ENCODE measurements at regions not wholly inside any gene's neighbourhood (a gene's known extent, or its start where the extent isn't known, plus 50 kb on each side); places are given as distances from the start of the nearest gene placed in this dataset.
"Not testable (repeated sequence)": the region's sequence is repeated elsewhere in the genome, so short reads cannot be mapped to it uniquely, and the experiment has no call there.

DNA sequence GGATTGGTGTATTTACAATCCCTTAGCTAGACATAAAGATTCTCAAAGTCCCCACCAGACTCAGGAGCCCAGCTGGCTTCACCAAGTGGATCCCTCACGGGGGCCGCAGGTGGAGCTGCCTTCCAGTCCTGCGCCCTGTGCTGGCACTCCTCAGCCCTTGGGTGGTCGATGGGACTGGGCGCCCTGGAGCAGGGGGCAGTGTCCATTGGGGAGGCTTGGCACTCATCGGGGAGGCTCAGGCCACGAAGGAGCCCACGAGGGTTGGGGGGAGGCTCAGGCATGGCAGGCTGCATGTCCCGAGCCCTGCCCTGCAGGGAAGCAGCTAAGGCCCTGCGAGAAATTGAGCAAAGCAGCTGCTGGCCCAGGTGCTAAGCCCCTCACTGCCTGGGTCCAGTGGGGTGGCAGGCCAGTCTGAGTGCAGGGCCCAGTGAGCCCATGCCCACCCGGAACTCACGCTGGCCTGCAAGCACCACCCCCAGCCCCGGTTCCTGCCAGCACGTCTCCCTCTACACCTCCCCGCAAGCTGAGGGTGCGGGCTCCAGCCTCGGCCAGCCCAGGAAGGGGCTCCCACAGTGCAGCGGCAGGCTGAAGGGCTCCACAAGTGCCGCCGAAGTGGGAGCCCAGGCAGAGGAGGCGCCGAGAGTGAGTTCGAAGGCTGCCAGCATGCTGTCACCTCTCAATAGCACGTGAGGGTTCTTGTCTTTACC lies 198.5 kb downstream of the ADRA2C start:
- H3K4me1 Mint-ChIP-seq (ENCODE audit: low read depth); H3K27me3 Mint-ChIP-seq (ENCODE audit: low read depth); H3K9me3 Mint-ChIP-seq; H3K27ac Mint-ChIP-seq; H3K4me3 Mint-ChIP-seq; H3K36me3 Mint-ChIP-seq (ENCODE audit: low read depth); DNase-seq (ENCODE audit: low spot score): not testable (repeated sequence)

DNA sequence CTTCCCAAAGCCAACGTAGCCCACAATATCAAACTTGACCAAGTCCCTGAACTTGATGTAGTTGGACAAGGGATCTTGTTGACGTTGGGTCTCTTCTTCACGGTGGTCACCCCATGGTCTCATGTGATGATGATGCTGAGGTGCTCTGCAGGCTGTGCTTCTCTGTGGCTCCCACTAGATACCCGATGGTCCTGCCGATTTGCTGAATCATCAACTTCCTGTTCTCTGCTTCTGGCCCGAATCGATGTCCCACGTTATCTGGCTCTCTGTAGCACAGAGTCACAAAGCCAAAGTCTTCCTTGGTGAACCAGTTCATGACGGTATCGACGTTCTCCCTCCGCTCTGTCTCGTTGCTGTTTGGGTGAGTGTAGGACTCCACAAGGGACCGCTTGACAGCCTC lies 201.0 kb downstream of the ADRA2C start:
- H3K4me3 Mint-ChIP-seq; H3K27ac Mint-ChIP-seq; DNase-seq (ENCODE audit: low spot score); H3K9me3 Mint-ChIP-seq; H3K4me1 Mint-ChIP-seq (ENCODE audit: low read depth); H3K36me3 Mint-ChIP-seq (ENCODE audit: low read depth); H3K27me3 Mint-ChIP-seq (ENCODE audit: low read depth): not testable (repeated sequence)

DNA sequence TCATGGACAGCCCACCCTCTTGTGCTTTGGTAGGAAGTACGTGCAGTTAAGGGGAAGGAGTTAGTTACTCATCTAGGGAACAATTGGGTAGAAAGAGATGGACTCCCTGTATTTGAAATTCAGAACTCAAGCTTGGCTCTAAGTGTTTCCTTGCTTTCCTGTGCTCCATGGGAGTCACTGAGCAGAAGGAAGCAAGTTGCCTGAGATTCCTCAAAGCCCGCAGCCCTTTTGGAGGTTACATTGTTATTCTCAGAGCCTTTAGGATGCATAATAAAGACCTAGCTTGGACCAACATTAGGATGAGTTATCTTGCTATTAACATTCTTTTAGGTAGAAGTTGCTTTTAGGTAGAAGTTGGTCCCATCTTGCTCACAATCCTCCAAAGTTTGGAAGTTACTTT lies 206.4 kb downstream of the ADRA2C start:
- not testable (repeated sequence) for H3K4me3 Mint-ChIP-seq; H3K36me3 Mint-ChIP-seq (ENCODE audit: low read depth); H3K4me1 Mint-ChIP-seq (ENCODE audit: low read depth); H3K9me3 Mint-ChIP-seq; DNase-seq (ENCODE audit: low spot score); H3K27ac Mint-ChIP-seq
- H3K27me3 Mint-ChIP-seq (ENCODE audit: low read depth), result peaks cover 13% of the 10 kb centered on the region

DNA sequence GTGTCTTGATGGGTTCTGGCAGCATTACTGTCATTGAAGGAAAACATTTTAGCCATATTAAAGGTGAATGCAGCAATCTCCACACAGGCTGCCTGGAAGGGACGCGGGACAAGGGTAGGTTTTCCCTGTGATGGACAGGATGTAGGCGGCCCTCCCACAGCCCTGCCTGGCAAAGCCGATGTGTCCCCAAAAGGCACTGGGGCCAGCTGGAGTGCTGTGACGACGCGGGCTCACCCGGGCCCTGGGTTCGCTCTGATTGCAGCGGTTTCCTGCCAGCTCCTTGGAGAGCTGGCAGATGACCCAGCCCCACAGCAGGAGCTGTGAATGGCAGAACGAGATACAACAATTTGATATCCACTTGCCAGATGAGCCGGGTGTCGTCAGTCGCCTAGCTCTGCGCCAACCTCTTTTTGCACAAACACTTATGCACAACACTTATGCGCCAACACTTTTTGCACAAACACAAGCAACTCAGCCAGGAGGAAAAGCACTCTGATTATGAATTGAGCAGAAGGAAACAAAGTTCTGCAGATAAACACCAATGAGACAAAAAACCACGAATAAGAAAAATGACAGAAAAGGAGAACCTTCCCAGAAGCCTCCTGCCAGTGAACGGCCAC lies 207.5 kb downstream of the ADRA2C start:
- not testable (repeated sequence) for H3K4me1 Mint-ChIP-seq (ENCODE audit: low read depth); H3K9me3 Mint-ChIP-seq; H3K36me3 Mint-ChIP-seq (ENCODE audit: low read depth); DNase-seq (ENCODE audit: low spot score); H3K27ac Mint-ChIP-seq; H3K4me3 Mint-ChIP-seq
- peaks cover 14% of the 10 kb centered on the region for H3K27me3 Mint-ChIP-seq (ENCODE audit: low read depth)

DNA sequence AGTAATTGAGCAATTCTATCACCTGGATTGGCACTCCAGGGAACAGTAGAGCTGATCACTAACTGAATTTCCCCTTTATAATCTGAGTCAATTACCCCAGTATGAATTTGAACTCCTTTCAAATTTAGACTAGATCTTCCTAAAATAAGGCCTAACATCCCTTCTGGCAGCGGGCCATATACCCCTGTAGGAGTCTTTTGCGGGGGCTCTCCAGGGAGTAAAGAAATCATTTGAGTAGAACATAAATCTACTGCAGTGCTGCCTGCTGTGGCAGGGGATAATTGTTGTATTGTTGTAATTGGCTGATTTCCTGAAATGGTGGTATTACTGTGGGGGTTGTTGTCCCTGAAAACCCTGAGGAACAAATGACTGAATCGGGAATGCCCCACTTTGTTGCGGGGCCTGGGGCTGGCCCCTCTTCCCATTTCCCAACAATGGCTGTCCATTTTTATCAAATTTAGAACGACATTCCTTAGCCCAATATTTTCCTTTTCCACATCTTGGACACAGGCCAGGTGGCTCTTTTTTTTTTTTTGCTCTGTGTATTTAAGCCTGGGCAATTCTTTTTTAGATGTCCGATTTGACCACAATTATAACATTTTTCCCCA lies 217.4 kb downstream of the ADRA2C start:
- H3K27ac Mint-ChIP-seq; H3K36me3 Mint-ChIP-seq (ENCODE audit: low read depth); H3K4me3 Mint-ChIP-seq; H3K9me3 Mint-ChIP-seq; DNase-seq (ENCODE audit: low spot score); H3K4me1 Mint-ChIP-seq (ENCODE audit: low read depth): not testable (repeated sequence)
- H3K27me3 Mint-ChIP-seq (ENCODE audit: low read depth), result peaks cover 15% of the 10 kb centered on the region

DNA sequence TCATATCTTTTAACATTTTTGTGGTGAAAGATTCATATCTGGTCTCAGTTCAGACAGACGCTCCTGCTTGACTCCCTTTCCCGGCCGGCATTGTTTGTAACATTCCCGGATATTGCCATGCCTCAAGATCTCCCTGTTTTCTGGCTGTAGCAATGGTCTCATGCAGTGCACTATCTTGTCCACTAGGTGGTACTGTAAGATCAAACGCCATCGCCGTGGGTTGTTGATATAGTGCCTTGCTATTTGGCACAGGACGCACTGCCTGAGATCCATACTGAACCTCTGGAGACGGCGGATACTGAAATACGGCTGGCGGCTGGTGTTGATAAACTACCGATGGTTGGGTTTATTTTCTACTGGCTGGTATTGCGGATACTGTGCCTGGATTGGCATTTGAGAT lies 218.6 kb downstream of the ADRA2C start:
- not testable (repeated sequence) for H3K36me3 Mint-ChIP-seq (ENCODE audit: low read depth); H3K27ac Mint-ChIP-seq; DNase-seq (ENCODE audit: low spot score); H3K4me3 Mint-ChIP-seq; H3K4me1 Mint-ChIP-seq (ENCODE audit: low read depth); H3K9me3 Mint-ChIP-seq
- peaks cover 14% of the 10 kb centered on the region for H3K27me3 Mint-ChIP-seq (ENCODE audit: low read depth)

DNA sequence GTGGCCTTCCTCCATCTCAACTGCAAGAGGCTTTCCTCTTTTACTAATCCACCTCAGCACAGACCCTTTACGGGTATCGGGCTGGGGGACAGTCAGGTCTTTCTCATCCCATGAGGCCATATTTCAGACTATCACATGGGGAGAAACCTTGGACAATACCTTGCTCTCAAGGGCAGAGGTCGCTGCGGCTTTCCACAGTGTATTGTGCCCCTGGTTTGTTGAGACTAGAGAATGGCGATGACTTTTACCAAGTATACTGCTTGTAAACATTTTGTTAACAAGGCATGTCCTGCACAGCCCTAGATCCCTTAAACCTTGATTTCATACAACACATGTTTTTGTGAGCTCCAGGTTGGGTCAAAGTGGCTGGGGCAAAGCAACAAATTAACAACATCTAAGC lies 220.2 kb downstream of the ADRA2C start:
- not testable (repeated sequence) for H3K4me1 Mint-ChIP-seq (ENCODE audit: low read depth); H3K27ac Mint-ChIP-seq; DNase-seq (ENCODE audit: low spot score); H3K4me3 Mint-ChIP-seq; H3K9me3 Mint-ChIP-seq; H3K36me3 Mint-ChIP-seq (ENCODE audit: low read depth)
- H3K27me3 Mint-ChIP-seq (ENCODE audit: low read depth), result peaks cover 14% of the 10 kb centered on the region

DNA sequence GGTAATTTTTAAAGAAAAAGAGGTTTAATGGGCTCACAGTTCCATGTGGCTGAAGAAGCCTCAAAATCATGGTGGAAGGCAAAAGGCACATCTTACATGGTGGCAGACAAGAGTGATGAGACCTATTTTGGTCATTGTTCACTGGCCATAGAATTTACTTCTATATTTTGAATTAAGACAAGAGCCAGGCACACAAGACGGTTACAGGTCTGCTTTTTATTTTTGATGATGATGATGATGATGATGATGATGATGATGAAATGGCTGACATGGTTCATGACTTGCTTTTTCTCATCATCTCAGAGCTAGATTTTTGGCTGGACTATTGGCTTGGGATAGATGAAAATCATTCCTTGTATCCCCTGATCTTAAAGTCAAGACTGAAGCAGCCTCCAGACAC lies 229.3 kb downstream of the OTOP1 start:
- H3K27ac Mint-ChIP-seq; H3K9me3 Mint-ChIP-seq; DNase-seq (ENCODE audit: low spot score); H3K36me3 Mint-ChIP-seq (ENCODE audit: low read depth); H3K4me3 Mint-ChIP-seq; H3K4me1 Mint-ChIP-seq (ENCODE audit: low read depth); H3K27me3 Mint-ChIP-seq (ENCODE audit: low read depth): not testable (repeated sequence)

DNA sequence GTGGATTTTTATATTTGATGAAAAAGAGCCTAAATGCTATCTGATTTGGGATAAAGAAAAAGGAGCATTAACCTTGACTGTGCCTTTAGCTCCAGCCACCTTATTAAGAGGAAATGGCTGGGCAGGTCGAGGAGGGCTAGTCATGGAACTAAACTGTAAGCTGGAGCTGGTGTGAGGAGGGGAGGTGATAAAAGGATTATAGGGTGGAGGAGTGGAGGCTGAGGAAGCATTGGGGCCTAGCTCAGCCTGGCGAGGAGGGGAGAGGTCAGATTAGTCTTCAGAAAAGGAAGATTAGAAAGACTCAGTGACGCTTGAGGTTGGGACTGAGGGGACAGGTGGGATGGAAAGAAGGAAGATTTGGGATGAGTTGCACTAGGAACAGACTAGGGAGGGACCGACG lies 222.7 kb downstream of the OTOP1 start:
- not testable (repeated sequence) for DNase-seq (ENCODE audit: low spot score); H3K27ac Mint-ChIP-seq; H3K4me3 Mint-ChIP-seq; H3K36me3 Mint-ChIP-seq (ENCODE audit: low read depth); H3K4me1 Mint-ChIP-seq (ENCODE audit: low read depth); H3K27me3 Mint-ChIP-seq (ENCODE audit: low read depth); H3K9me3 Mint-ChIP-seq

DNA sequence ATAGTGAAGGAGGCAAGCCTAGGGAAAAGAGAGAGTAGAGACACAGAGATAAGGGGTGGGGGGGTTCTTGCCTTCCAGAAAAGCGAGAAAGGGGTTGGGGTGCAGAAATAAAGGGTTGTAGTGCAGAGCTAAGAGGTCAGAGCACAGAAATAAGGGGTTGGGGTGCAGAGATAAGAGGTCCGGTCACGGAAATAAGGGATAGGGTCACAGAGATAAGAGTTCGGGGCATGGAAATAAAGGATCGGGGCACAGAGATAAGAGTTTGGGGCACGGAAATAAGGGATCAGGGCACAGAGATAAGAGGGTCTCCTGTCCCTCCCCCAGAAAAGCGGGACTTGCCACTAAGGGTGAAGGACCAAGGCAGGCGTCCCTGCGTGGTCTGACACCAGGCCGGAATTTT lies 222.0 kb downstream of the OTOP1 start:
- not testable (repeated sequence) for H3K4me1 Mint-ChIP-seq (ENCODE audit: low read depth); H3K4me3 Mint-ChIP-seq; H3K9me3 Mint-ChIP-seq; H3K36me3 Mint-ChIP-seq (ENCODE audit: low read depth); H3K27ac Mint-ChIP-seq; DNase-seq (ENCODE audit: low spot score); H3K27me3 Mint-ChIP-seq (ENCODE audit: low read depth)

DNA sequence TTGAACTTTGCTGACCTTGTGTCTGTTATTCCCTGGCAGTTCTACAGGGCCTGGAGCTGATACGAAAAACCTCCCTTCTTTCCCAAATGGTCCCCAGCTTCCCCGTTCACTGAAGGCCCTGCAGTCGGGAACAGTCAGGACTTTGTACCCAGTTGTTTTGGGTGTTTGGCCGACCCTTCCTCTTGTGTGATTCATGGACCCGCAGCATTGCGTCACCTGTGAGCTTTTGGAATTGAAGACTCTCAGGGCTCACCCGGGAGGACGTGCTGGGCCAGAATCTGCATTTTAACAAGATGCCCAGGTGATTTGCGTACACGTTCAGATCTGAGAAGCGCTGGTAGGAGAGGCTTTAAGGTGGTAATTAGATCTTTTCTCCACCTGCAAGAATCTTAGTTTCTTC lies 220.4 kb downstream of the OTOP1 start:
- not testable (repeated sequence) for H3K36me3 Mint-ChIP-seq (ENCODE audit: low read depth); DNase-seq (ENCODE audit: low spot score)

DNA sequence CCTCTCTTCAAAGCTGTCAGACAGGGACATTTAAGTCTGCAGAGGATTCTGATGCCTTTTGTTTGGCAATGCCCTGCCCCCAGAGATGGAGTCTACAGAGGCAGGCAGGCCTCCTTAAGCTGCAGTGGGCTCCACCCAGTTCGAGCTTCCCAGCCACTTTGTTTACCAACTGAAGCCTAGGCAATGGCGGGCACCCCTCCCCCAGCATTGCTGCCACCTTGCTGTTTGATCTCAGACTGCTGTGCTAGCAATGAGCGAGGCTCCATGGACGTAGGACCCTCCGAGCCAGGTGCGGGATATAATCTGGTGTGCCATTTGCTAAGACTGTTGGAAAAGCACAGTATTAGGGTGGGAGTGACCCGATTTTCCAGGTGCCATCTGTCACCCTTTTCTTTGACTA lies 207.7 kb downstream of the OTOP1 start:
- not testable (repeated sequence) for H3K27me3 Mint-ChIP-seq (ENCODE audit: low read depth); H3K9me3 Mint-ChIP-seq; H3K4me3 Mint-ChIP-seq

More for the DNA sequence above, 220.4 kb downstream of the OTOP1 start:
- not testable (repeated sequence) for H3K9me3 Mint-ChIP-seq; H3K4me3 Mint-ChIP-seq; H3K27me3 Mint-ChIP-seq (ENCODE audit: low read depth); H3K4me1 Mint-ChIP-seq (ENCODE audit: low read depth); H3K27ac Mint-ChIP-seq

DNA sequence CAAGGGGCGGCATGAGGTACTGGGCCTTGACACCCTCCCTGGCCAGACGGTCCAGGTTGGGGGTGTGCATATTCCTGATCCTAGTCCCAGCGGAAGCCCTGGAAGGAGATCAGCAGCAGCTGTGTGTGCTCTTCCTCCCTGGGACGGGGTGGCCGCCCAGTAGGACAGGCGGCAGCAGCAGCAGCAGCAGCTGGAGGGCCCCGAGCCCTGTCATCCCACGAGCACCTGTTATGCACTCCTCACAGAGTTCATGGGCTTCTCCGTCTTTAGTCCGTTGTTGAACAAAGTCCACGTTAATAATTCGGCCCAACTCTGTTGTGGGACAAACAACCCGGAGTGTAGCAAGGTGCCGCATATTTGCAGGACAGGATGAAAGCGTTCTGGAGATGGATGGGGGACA lies 205.6 kb downstream of the OTOP1 start:
- H3K27me3 Mint-ChIP-seq (ENCODE audit: low read depth); H3K36me3 Mint-ChIP-seq (ENCODE audit: low read depth); H3K9me3 Mint-ChIP-seq; H3K27ac Mint-ChIP-seq; H3K4me3 Mint-ChIP-seq; DNase-seq (ENCODE audit: low spot score); H3K4me1 Mint-ChIP-seq (ENCODE audit: low read depth): not testable (repeated sequence)

More for the DNA sequence above, 207.7 kb downstream of the OTOP1 start:
- DNase-seq (ENCODE audit: low spot score); H3K4me1 Mint-ChIP-seq (ENCODE audit: low read depth); H3K27ac Mint-ChIP-seq; H3K36me3 Mint-ChIP-seq (ENCODE audit: low read depth): not testable (repeated sequence)

DNA sequence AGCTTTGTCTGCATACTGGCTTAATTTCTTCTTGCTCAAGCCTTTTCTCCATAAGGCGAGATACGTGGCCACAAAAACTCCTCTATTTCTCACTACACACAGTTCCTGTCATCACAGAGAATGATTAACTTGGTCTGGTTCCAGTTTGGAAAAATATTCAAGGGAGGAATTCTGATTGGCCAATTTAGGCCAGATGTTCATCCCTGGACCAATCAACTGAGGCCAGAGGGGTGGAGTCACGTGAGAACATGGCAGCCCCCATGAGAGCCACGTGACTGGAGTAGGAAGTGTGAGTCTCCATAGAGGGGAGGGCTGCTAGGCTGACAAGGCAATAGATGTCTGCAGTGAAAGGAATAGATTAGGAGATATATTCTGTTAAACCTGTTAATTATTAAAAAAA lies 200.0 kb downstream of the OTOP1 start:
- not testable (repeated sequence) for H3K9me3 Mint-ChIP-seq; H3K27ac Mint-ChIP-seq; H3K4me3 Mint-ChIP-seq; H3K36me3 Mint-ChIP-seq (ENCODE audit: low read depth); DNase-seq (ENCODE audit: low spot score); H3K4me1 Mint-ChIP-seq (ENCODE audit: low read depth); H3K27me3 Mint-ChIP-seq (ENCODE audit: low read depth)

DNA sequence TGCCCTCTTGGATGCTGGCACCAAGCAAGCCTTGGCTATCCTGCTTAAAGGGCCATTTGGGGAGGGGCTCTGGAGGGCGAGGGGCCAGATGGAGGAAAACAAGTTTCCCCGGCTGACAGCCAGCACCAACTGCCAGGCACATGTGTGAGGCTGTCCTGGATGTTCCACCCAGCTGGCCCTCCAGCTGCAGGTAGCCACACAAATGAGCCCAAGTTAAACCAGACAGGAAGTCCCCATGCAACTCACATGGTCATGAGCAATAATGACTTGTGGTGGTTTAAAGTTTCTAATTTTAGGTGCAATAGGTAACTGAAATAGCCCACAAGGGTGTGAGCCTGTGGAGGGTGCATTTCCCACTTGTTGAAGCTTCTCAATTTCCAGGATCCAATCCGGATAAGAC lies 198.0 kb downstream of the OTOP1 start:
- not testable (repeated sequence) for H3K36me3 Mint-ChIP-seq (ENCODE audit: low read depth); DNase-seq (ENCODE audit: low spot score); H3K9me3 Mint-ChIP-seq; H3K4me1 Mint-ChIP-seq (ENCODE audit: low read depth); H3K27me3 Mint-ChIP-seq (ENCODE audit: low read depth); H3K4me3 Mint-ChIP-seq; H3K27ac Mint-ChIP-seq

Measured in T-helper 2 cell treated with Interferon-gamma antibody and Interleukin-4, amounts not matched to agents 5 μg/mL and 100 μg/mL, for 36 hours (primary cell).